PC-9 (cell line): ENCODE measurements at regions not wholly inside any gene's neighbourhood (a gene's known extent, or its start where the extent isn't known, plus 50 kb on each side); places are given as distances from the start of the nearest gene placed in this dataset.

Experiments
- BruUV-seq: library from RNA; stranded (reverse); fragments of 400-500 nt; replicated peaks from 2 replicates; lab custom pipeline; 2021; lab: Mats Ljungman, UMichigan
- CTCF ChIA-PET: fragments of 300-600 bp; sonication (Branson Sonifier 250); formaldehyde crosslinking; loops from one replicate; lab custom pipeline; 2022; ENCODE audit warnings: antibody characterized with exemption; lab: Charles Lee
- POLR2A ChIA-PET: fragments of 300-600 bp; sonication (Branson Sonifier 250); formaldehyde crosslinking; loops from one replicate; lab custom pipeline; 2022; ENCODE audit warnings: antibody characterized with exemption; ENCODE audit not compliant: unreplicated experiment; lab: Charles Lee
- DNase-seq, 2 experiments: peaks; one replicate each; pipeline versions ENCODE4 v3.0.0 to v3.0.0-alpha.2; 2015 to 2022; ENCODE audit warnings: mixed read lengths in 1 of 2
- H2AFZ ChIP-seq: fragments of 200-600 bp; sonication (generic); 2 replicates; pipeline ENCODE4 v1.8.1; 2017; ENCODE audit warnings: antibody characterized with exemption
- H3F3A ChIP-seq: fragments of 200-600 bp; sonication (generic); 2 replicates; pipeline ENCODE4 v1.8.1; 2017; ENCODE audit warnings: antibody characterized with exemption, mild to moderate bottlenecking, low read depth; ENCODE audit not compliant: insufficient read depth
- H3K27ac ChIP-seq: fragments of 200-600 bp; sonication (generic); 2 replicates; pipeline ENCODE4 v1.6.1; 2016; ENCODE audit warnings: mixed run types
- H3K27me3 ChIP-seq: fragments of 200-600 bp; sonication (generic); 2 replicates; pipeline ENCODE4 v1.6.1; 2016; ENCODE audit warnings: low read depth, mixed run types; ENCODE audit not compliant: insufficient read depth
- H3K36me3 ChIP-seq: fragments of 200-600 bp; sonication (generic); 2 replicates; pipeline ENCODE4 v1.6.1; 2016; ENCODE audit warnings: low read depth, mixed run types
- H3K4me1 ChIP-seq: fragments of 200-600 bp; sonication (generic); replicated peaks from 2 replicates; pipeline ENCODE4 v1.6.1; 2016; ENCODE audit warnings: mixed run types; ENCODE audit not compliant: insufficient read depth
- H3K4me2 ChIP-seq: fragments of 200-600 bp; sonication (generic); 2 replicates; pipeline ENCODE4 v1.6.1; 2017; ENCODE audit warnings: mixed run types
- H3K4me3 ChIP-seq: fragments of 200-600 bp; sonication (generic); 2 replicates; pipeline ENCODE4 v1.6.1; 2016; ENCODE audit warnings: mixed run types
- H3K79me2 ChIP-seq: fragments of 200-600 bp; sonication (generic); 2 replicates; pipeline ENCODE4 v1.6.1; 2017; ENCODE audit warnings: low read depth, mixed run types
- H3K9me2 ChIP-seq: fragments of 200-600 bp; sonication (generic); 2 replicates; pipeline ENCODE4 v1.8.1; 2017; ENCODE audit warnings: mild to moderate bottlenecking; ENCODE audit not compliant: insufficient read depth
- H3K9me3 ChIP-seq: fragments of 200-600 bp; sonication (generic); 2 replicates; pipeline ENCODE4 v1.8.1; 2016; ENCODE audit warnings: low read depth; ENCODE audit not compliant: insufficient read depth
- H4K20me1 ChIP-seq: fragments of 200-600 bp; sonication (generic); 2 replicates; pipeline ENCODE4 v1.8.1; 2017; ENCODE audit not compliant: insufficient read depth
- EZH2 ChIP-seq: fragments of 200-600 bp; sonication (generic); IDR thresholded peaks from 2 replicates; pipeline ENCODE4 v1.8.0; 2017; ENCODE audit warnings: antibody characterized with exemption, low read depth
- intact Hi-C: fragments of 100-400 bp; cut with micrococcal nuclease; formaldehyde crosslinking; loops from one replicate; pipeline ENCODE4 v1.10.0; 2022; ENCODE audit not compliant: unreplicated experiment
- TF ChIP-seq, protein P1 (sequence below): fragments of 200-600 bp; sonication (generic); conservative IDR thresholded peaks from 2 replicates; pipeline ENCODE4 v1.6.1; 2017; ENCODE audit warnings: mixed run types, antibody characterized with exemption, mild to moderate bottlenecking, moderate library complexity

DNA sequence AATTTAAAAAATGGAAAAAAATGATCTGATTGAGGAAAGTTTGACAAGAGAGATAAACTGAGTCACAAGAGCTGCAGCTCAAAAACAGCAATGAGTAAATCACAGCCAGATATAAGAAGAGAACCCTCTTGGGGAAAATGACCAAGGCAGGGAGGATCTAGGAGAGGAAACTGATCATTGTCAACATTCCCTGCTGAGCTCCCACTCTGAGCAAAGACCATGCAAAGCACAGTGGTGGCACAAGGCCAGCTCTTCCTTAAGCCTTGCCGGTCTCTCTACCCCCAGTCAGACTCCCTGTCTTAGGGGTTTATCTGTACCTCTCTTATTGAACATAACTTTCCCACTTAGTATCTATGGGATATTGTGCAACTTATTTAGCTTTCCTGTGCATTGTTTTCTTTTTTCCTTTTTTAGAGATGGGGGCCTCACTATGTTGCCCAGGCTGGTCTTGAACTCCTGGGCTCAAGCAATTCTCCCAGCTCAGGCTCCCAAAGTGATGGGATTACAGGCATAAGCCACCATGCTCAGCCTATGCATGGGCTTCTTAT lies 54.0 kb upstream of the PPP1CB start:
- intact Hi-C loops, result no loop called here
- Histone ChIP-seq H3K9me3 (no peaks in the 10 kb centered on the region), H3K79me2 (no peaks in the 10 kb centered on the region), H3K4me1 (no peaks in the 10 kb centered on the region), H3K36me3 (no peaks in the 10 kb centered on the region), H3K9me2 (no peaks in the 10 kb centered on the region), H4K20me1 (no peaks in the 10 kb centered on the region), H3K27ac (no peak overlapping the region), H3K4me3 (no peak overlapping the region), H2AFZ (no peak overlapping the region), H3K27me3 (no peaks in the 10 kb centered on the region), H3F3A (no peaks in the 10 kb centered on the region), H3K4me2 (no peak overlapping the region)
- no TSS peak for BruUV-seq
- TF ChIP-seq, protein P1, sequence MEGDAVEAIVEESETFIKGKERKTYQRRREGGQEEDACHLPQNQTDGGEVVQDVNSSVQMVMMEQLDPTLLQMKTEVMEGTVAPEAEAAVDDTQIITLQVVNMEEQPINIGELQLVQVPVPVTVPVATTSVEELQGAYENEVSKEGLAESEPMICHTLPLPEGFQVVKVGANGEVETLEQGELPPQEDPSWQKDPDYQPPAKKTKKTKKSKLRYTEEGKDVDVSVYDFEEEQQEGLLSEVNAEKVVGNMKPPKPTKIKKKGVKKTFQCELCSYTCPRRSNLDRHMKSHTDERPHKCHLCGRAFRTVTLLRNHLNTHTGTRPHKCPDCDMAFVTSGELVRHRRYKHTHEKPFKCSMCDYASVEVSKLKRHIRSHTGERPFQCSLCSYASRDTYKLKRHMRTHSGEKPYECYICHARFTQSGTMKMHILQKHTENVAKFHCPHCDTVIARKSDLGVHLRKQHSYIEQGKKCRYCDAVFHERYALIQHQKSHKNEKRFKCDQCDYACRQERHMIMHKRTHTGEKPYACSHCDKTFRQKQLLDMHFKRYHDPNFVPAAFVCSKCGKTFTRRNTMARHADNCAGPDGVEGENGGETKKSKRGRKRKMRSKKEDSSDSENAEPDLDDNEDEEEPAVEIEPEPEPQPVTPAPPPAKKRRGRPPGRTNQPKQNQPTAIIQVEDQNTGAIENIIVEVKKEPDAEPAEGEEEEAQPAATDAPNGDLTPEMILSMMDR, result no peak
- DNase-seq, result no peak
- ChIA-PET POLR2A (no interaction called here), CTCF (interaction anchor here (0.8 to 1.1 kb wide), 2 partner anchors 32 to 78 kb away, joined by 3 to 5 read pairs; no protein-coding TSS in a partner anchor)

DNA sequence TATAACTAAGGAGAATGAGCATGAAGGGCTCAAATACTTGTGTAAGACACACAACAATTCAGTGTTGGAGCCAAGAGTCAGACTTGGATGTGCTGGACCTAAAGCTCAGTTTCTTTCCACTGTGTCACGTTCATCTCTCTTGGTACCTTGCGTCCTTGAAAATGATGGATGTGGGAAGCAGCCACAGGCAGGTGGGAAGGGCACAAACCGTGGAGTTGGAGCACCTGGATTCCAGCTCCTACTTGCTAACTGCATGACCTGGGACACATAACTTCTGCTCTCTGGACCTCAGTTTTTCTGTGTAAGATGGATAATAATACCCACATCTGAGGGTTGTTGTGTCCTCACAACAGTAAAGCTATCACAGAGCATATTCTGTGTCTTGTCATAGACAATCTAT lies 53.1 kb upstream of the PPP1CB start:
- Histone ChIP-seq H3K36me3 (no peaks in the 10 kb centered on the region), H3K27me3 (no peaks in the 10 kb centered on the region), H3K27ac (no peak overlapping the region), H3K4me3 (no peak overlapping the region), H3F3A (no peaks in the 10 kb centered on the region), H3K4me2 (no peak overlapping the region), H3K9me3 (no peaks in the 10 kb centered on the region), H4K20me1 (no peaks in the 10 kb centered on the region), H3K9me2 (no peaks in the 10 kb centered on the region), H3K79me2 (no peaks in the 10 kb centered on the region), H3K4me1 (no peaks in the 10 kb centered on the region), H2AFZ (no peak overlapping the region)
- ChIA-PET POLR2A (no interaction called here), CTCF (interaction anchor here (1.1 kb wide), 1 partner anchor 79 kb away, joined by 5 read pairs; no protein-coding TSS in a partner anchor)
- TF ChIP-seq, protein P1, result no peak
- TF ChIP-seq EZH2, result no peak
- intact Hi-C loops, result no loop called here
- BruUV-seq, result no TSS peak
- no peak for DNase-seq
